Sigmoid colon (tissue), 4 donors: ENCODE measurements at regions not wholly inside any gene's neighbourhood (a gene's known extent, or its start where the extent isn't known, plus 50 kb on each side); places are given as distances from the start of the nearest gene placed in this dataset.

Experiments used
- POLR2AphosphoS5 ChIP-seq, 4 donors: sonication (generic); formaldehyde crosslinking; IDR thresholded peaks; one replicate each; pipeline ENCODE4 v1.6.1; 2017; ENCODE audit warnings: antibody characterized with exemption in 4 of 4
- TF ChIP-seq, protein P1 (sequence below), 4 experiments: fragments of 450-650 bp in 3 of 4; fragments of 200-600 bp in 1 of 4; IDR thresholded peaks; one replicate each; pipeline ENCODE4 v1.5.1; 2016 to 2019; ENCODE audit warnings: antibody characterized with exemption in 4 of 4, mild to moderate bottlenecking in 3 of 4, moderate library complexity in 2 of 4

DNA sequence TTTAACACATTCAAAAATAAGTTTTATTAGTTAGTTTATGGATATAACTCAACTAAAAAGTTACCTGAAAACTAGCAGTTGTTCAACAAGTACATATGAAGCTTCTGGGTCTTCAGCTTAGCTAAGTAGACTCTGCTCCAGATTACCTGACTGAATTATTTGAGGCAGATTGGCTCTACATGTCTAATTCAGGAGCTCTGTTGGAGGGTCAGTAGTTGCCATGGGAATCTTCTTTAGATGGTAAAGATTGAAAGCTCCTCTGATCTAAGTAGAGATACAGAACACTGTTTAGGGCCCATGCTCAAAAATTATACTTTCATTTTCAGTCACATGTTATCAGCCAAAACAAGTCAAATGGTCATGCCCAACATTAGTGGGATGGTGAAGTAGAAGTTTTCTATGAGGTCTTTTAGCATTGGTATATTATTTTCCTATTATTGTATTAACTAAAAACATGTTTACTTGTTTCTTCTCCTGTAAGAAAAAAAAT lies 1476.9 kb downstream of the OTOL1 start:
- TF ChIP-seq, protein P1, sequence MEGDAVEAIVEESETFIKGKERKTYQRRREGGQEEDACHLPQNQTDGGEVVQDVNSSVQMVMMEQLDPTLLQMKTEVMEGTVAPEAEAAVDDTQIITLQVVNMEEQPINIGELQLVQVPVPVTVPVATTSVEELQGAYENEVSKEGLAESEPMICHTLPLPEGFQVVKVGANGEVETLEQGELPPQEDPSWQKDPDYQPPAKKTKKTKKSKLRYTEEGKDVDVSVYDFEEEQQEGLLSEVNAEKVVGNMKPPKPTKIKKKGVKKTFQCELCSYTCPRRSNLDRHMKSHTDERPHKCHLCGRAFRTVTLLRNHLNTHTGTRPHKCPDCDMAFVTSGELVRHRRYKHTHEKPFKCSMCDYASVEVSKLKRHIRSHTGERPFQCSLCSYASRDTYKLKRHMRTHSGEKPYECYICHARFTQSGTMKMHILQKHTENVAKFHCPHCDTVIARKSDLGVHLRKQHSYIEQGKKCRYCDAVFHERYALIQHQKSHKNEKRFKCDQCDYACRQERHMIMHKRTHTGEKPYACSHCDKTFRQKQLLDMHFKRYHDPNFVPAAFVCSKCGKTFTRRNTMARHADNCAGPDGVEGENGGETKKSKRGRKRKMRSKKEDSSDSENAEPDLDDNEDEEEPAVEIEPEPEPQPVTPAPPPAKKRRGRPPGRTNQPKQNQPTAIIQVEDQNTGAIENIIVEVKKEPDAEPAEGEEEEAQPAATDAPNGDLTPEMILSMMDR (IDR thresholded peaks at IDR 0.05) = no peak
- no peak for TF ChIP-seq POLR2AphosphoS5 (IDR thresholded peaks at IDR 0.05)
